ENCODE measurements at regions not wholly inside any gene's neighbourhood (a gene's known extent, or its start where the extent isn't known, plus 50 kb on each side); places are given as distances from the start of the nearest gene placed in this dataset.

DNA sequence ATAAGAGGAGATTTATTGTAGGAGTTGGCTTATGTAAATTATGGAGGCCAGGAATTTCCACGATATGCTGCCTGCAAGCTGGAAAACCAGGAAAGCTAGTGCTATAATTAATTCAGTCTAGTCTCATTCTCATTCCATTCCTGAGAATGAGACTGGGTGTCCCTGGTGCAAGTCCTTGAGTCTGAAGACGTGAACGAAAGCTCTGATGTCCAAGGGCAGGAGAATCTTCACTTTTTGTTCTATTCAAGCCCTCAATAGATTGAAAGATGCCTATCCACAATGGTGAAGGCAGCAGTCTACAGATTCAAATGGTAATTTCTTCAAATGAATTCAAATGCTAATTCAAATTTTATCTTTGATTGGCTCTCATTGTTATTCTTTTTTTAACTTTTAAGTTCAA is 851.1 kb upstream of the MGAT4C start:
- TF ChIP-seq CTCF (IDR thresholded peaks at IDR 0.05; ENCODE audit: low read length) (no peak), EZH2 (IDR thresholded peaks at IDR 0.05; ENCODE audit: borderline replicate concordance, low read length) (no peak)

Data from OCI-LY1 (cell line).